ENCODE measurements at regions not wholly inside any gene's neighbourhood (a gene's known extent, or its start where the extent isn't known, plus 50 kb on each side); places are given as distances from the start of the nearest gene placed in this dataset.

DNA sequence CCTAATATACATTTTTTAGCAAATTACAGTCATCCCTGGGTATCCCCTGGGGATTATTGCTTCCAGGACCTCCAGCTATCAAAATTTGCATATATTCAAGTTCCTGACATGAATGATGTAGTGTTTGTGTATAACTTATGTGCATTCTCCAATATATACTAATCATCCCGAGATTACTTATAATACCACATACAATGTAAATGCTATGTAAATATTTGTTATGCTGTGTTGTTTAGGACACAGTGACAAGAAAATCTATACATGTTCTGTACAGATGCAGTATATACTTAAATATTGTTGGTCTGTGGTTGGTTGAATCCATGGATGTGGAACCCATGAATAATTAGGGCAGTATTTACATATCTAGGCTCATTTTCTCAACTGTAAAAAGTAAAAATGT, 1060.3 kb downstream of the DSC3 start:
- H3K4me1 ChIP-seq (ENCODE audit: control insufficient read depth in 5 of 5, insufficient read depth in 5 of 5, low read length in 5 of 5), result no peaks in the 10 kb centered on the region
- TF ChIP-seq, protein P1, sequence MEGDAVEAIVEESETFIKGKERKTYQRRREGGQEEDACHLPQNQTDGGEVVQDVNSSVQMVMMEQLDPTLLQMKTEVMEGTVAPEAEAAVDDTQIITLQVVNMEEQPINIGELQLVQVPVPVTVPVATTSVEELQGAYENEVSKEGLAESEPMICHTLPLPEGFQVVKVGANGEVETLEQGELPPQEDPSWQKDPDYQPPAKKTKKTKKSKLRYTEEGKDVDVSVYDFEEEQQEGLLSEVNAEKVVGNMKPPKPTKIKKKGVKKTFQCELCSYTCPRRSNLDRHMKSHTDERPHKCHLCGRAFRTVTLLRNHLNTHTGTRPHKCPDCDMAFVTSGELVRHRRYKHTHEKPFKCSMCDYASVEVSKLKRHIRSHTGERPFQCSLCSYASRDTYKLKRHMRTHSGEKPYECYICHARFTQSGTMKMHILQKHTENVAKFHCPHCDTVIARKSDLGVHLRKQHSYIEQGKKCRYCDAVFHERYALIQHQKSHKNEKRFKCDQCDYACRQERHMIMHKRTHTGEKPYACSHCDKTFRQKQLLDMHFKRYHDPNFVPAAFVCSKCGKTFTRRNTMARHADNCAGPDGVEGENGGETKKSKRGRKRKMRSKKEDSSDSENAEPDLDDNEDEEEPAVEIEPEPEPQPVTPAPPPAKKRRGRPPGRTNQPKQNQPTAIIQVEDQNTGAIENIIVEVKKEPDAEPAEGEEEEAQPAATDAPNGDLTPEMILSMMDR (IDR thresholded peaks at IDR 0.05; ENCODE audit: control extremely low read depth, extremely low read depth), result no peak
- no peak overlapping the region for H3K4me3 ChIP-seq
- no peaks in the 10 kb centered on the region for H3K27me3 ChIP-seq (ENCODE audit: control insufficient read depth in 3 of 3, insufficient read depth in 3 of 3, low read length in 2 of 3)
- 71 to 76% methylated on average over 1 of the region's 1 CpG for WGBS, 2 donors
- H3K9ac ChIP-seq (ENCODE audit: insufficient read depth in 1 of 2, low read length in 2 of 2), result no peak overlapping the region
- H3K36me3 ChIP-seq (ENCODE audit: control insufficient read depth in 4 of 4, insufficient read depth in 4 of 4, low read length in 4 of 4), result no peaks in the 10 kb centered on the region
- no peaks in the 10 kb centered on the region for H3K9me3 ChIP-seq (ENCODE audit: control insufficient read depth in 4 of 4, insufficient read depth in 3 of 4, low read length in 3 of 4)
- DNase-seq (no peak), ATAC-seq (ENCODE audit: insufficient read depth, low FRiP score) (no peak)
- no peak overlapping the region for H3K27ac ChIP-seq (ENCODE audit: low read depth in 1 of 2, low read length in 1 of 2)

DNA sequence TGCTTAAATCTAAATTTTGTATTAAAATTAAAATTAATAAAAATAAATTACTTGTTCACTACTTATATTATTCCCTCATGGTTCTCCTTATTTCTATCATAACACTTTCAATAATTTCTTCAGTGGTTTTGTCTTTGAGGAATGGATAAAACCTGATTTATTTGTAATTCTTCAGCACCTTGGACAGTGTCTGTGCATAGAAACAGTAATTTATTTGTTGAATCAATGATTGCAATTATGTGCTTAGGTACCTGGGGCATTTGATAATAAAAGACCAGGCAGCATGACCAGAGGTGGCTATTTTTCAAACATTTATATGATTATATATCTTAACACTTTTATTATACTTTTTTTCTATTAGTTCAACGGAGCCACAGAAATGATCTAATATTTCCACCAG, 1062.7 kb downstream of the DSC3 start:
- H3K27me3 ChIP-seq (ENCODE audit: control insufficient read depth in 3 of 3, insufficient read depth in 3 of 3, low read length in 2 of 3), result no peaks in the 10 kb centered on the region
- H3K36me3 ChIP-seq (ENCODE audit: control insufficient read depth in 4 of 4, insufficient read depth in 4 of 4, low read length in 4 of 4), result no peaks in the 10 kb centered on the region
- DNase-seq (peak in 1 of 3 donors; percentile 9), ATAC-seq (ENCODE audit: insufficient read depth, low FRiP score) (no peak)
- H3K9me3 ChIP-seq (ENCODE audit: control insufficient read depth in 4 of 4, insufficient read depth in 3 of 4, low read length in 3 of 4), result no peaks in the 10 kb centered on the region
- TF ChIP-seq, protein P1 (IDR thresholded peaks at IDR 0.05; ENCODE audit: control extremely low read depth, extremely low read depth), result no peak
- H3K4me3 ChIP-seq, result no peak overlapping the region
- no peak overlapping the region for H3K9ac ChIP-seq (ENCODE audit: insufficient read depth in 1 of 2, low read length in 2 of 2)
- H3K4me1 ChIP-seq (ENCODE audit: control insufficient read depth in 5 of 5, insufficient read depth in 5 of 5, low read length in 5 of 5), result no peaks in the 10 kb centered on the region
- no peak overlapping the region for H3K27ac ChIP-seq (ENCODE audit: low read depth in 1 of 2, low read length in 1 of 2)
- 85 to 93% methylated on average over 1 of the region's 1 CpG for WGBS, 2 donors

DNA sequence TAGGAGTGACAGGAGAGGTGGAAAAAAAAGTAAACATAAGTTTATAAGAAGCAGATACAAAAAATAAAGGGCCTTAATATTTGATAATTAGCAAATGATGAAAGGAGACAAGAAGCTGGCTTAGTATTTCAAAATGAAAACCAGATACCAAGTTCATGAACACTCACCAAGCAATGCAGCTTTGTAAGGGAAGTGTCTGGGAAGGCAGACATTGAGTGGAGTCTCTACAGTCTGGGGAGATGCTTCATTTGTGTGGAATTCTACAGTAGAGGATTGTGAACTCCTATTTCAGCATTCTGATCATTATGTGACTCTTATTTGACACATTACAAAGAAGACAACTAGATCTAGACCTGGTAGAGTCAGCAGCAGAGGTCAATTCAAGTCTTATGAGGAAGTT, 1072.7 kb downstream of the DSC3 start:
- Histone ChIP-seq H3K4me1 (ENCODE audit: control insufficient read depth in 5 of 5, insufficient read depth in 5 of 5, low read length in 5 of 5) (no peaks in the 10 kb centered on the region), H3K4me3 (no peak overlapping the region), H3K36me3 (ENCODE audit: control insufficient read depth in 4 of 4, insufficient read depth in 4 of 4, low read length in 4 of 4) (no peaks in the 10 kb centered on the region), H3K9ac (ENCODE audit: insufficient read depth in 1 of 2, low read length in 2 of 2) (no peak overlapping the region), H3K9me3 (ENCODE audit: control insufficient read depth in 4 of 4, insufficient read depth in 3 of 4, low read length in 3 of 4) (no peaks in the 10 kb centered on the region), H3K27ac (ENCODE audit: low read depth in 1 of 2, low read length in 1 of 2) (no peak overlapping the region), H3K27me3 (ENCODE audit: control insufficient read depth in 3 of 3, insufficient read depth in 3 of 3, low read length in 2 of 3) (no peaks in the 10 kb centered on the region)
- ATAC-seq (ENCODE audit: insufficient read depth, low FRiP score) (no peak), DNase-seq (no peak)
- TF ChIP-seq, protein P1 (IDR thresholded peaks at IDR 0.05; ENCODE audit: control extremely low read depth, extremely low read depth), result no peak

DNA sequence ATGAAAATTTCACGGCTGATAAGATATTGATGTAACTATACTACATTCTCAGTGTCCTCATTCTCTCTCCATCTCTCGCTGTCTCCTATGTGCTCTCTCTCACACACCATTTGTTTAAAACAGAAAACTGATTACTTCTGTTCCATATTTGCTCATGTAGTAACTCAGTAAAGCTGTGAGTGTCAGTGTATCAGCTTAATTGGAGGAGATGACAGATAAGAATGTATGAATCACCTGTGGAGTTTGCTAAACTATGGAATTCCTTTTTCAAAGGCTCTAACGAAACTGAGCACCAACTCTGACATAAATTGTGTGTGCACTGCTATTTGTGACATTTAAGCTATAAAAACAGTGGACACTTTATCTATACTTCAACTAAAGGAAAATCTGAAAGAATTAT, 1080.0 kb downstream of the DSC3 start:
- no peak for ATAC-seq (ENCODE audit: insufficient read depth, low FRiP score)

More for the DNA sequence above, 1080.0 kb downstream of the DSC3 start:
- no peaks in the 10 kb centered on the region for H3K36me3 ChIP-seq (ENCODE audit: control insufficient read depth in 4 of 4, insufficient read depth in 4 of 4, low read length in 4 of 4)
- no peaks in the 10 kb centered on the region for H3K4me1 ChIP-seq (ENCODE audit: control insufficient read depth in 5 of 5, insufficient read depth in 5 of 5, low read length in 5 of 5)
- H3K27ac ChIP-seq (ENCODE audit: low read depth in 1 of 2, low read length in 1 of 2), result no peak overlapping the region
- no peak overlapping the region for H3K4me3 ChIP-seq
- no peaks in the 10 kb centered on the region for H3K27me3 ChIP-seq (ENCODE audit: control insufficient read depth in 3 of 3, insufficient read depth in 3 of 3, low read length in 2 of 3)
- TF ChIP-seq, protein P1 (IDR thresholded peaks at IDR 0.05; ENCODE audit: control extremely low read depth, extremely low read depth), result no peak
- H3K9me3 ChIP-seq (ENCODE audit: control insufficient read depth in 4 of 4, insufficient read depth in 3 of 4, low read length in 3 of 4), result no peaks in the 10 kb centered on the region
- DNase-seq, result no peak
- 56 to 65% methylated on average over 3 of the region's 3 CpGs for WGBS, 2 donors
- no peak overlapping the region for H3K9ac ChIP-seq (ENCODE audit: insufficient read depth in 1 of 2, low read length in 2 of 2)

Data from lung (tissue), 11 donors.